ENCODE measurements at regions not wholly inside any gene's neighbourhood (a gene's known extent, or its start where the extent isn't known, plus 50 kb on each side); places are given as distances from the start of the nearest gene placed in this dataset.

GRCh38 chr12:3972576-3972975 lies 99.4 kb upstream of the PARP11 start:
- Histone ChIP-seq H3K4me1 (ENCODE audit: insufficient read depth, low read length, severe bottlenecking) (no peaks in the 10 kb centered on the region), H3K9me2 (ENCODE audit: low read depth, low read length) (no peaks in the 10 kb centered on the region), H3K4me2 (ENCODE audit: low read length) (no peak overlapping the region), H3K27ac (ENCODE audit: low read depth, low read length, poor library complexity, severe bottlenecking) (no peak overlapping the region), H3K79me2 (ENCODE audit: insufficient read depth, low read length) (no peaks in the 10 kb centered on the region), H3K27me3 (ENCODE audit: insufficient read depth, low read length) (no peaks in the 10 kb centered on the region), H3K4me3 (ENCODE audit: low read depth, low read length, poor library complexity, severe bottlenecking) (no peak overlapping the region), H3K36me3 (ENCODE audit: insufficient read depth, low read length) (no peaks in the 10 kb centered on the region), H3K9ac (ENCODE audit: low read length) (no peak overlapping the region), H4K20me1 (ENCODE audit: insufficient read depth, low read length) (no peaks in the 10 kb centered on the region), H2AFZ (ENCODE audit: low read length) (no peak overlapping the region), H3K9me3 (ENCODE audit: low read length) (no peaks in the 10 kb centered on the region), H3F3A (ENCODE audit: insufficient read depth, low read length) (no peaks in the 10 kb centered on the region)
- TF ChIP-seq EZH2 (IDR thresholded peaks at IDR 0.05; ENCODE audit: borderline replicate concordance, low read length) (no peak), CTCF (IDR thresholded peaks at IDR 0.05; ENCODE audit: low read length) (no peak)

- Histone ChIP-seq H2AFZ (ENCODE audit: low read length) (no peak overlapping the region), H3F3A (ENCODE audit: insufficient read depth, low read length) (no peaks in the 10 kb centered on the region), H3K9me3 (ENCODE audit: low read length) (no peaks in the 10 kb centered on the region), H3K36me3 (ENCODE audit: insufficient read depth, low read length) (no peaks in the 10 kb centered on the region), H3K27ac (ENCODE audit: low read depth, low read length, poor library complexity, severe bottlenecking) (no peak overlapping the region), H3K9ac (ENCODE audit: low read length) (no peak overlapping the region), H3K9me2 (ENCODE audit: low read depth, low read length) (no peaks in the 10 kb centered on the region), H3K79me2 (ENCODE audit: insufficient read depth, low read length) (no peaks in the 10 kb centered on the region), H3K4me3 (ENCODE audit: low read depth, low read length, poor library complexity, severe bottlenecking) (no peak overlapping the region), H3K27me3 (ENCODE audit: insufficient read depth, low read length) (no peaks in the 10 kb centered on the region), H4K20me1 (ENCODE audit: insufficient read depth, low read length) (no peaks in the 10 kb centered on the region), H3K4me1 (ENCODE audit: insufficient read depth, low read length, severe bottlenecking) (no peaks in the 10 kb centered on the region), H3K4me2 (ENCODE audit: low read length) (no peak overlapping the region)
- no peak for TF ChIP-seq EZH2 (IDR thresholded peaks at IDR 0.05; ENCODE audit: borderline replicate concordance, low read length)
- TF ChIP-seq CTCF (IDR thresholded peaks at IDR 0.05; ENCODE audit: low read length), result no peak
These were observed 95.3 kb upstream of the PARP11 start for GRCh38 chr12:3968523-3968922.

- H4K20me1 ChIP-seq (ENCODE audit: insufficient read depth, low read length), result no peaks in the 10 kb centered on the region
- no peak for TF ChIP-seq EZH2 (IDR thresholded peaks at IDR 0.05; ENCODE audit: borderline replicate concordance, low read length)
- TF ChIP-seq CTCF (IDR thresholded peaks at IDR 0.05; ENCODE audit: low read length), result no peak
- no peaks in the 10 kb centered on the region for H3K27me3 ChIP-seq (ENCODE audit: insufficient read depth, low read length)
- H3K36me3 ChIP-seq (ENCODE audit: insufficient read depth, low read length), result no peaks in the 10 kb centered on the region
- H3K27ac ChIP-seq (ENCODE audit: low read depth, low read length, poor library complexity, severe bottlenecking), result no peak overlapping the region
- H3F3A ChIP-seq (ENCODE audit: insufficient read depth, low read length), result no peaks in the 10 kb centered on the region
- no peaks in the 10 kb centered on the region for H3K9me2 ChIP-seq (ENCODE audit: low read depth, low read length)
- H3K4me2 ChIP-seq (ENCODE audit: low read length), result no peak overlapping the region
- no peaks in the 10 kb centered on the region for H3K79me2 ChIP-seq (ENCODE audit: insufficient read depth, low read length)
- H3K9me3 ChIP-seq (ENCODE audit: low read length), result no peaks in the 10 kb centered on the region
- H2AFZ ChIP-seq (ENCODE audit: low read length), result no peak overlapping the region
- H3K4me1 ChIP-seq (ENCODE audit: insufficient read depth, low read length, severe bottlenecking), result no peaks in the 10 kb centered on the region
- H3K4me3 ChIP-seq (ENCODE audit: low read depth, low read length, poor library complexity, severe bottlenecking), result no peak overlapping the region
- no peak overlapping the region for H3K9ac ChIP-seq (ENCODE audit: low read length)
These were observed 94.5 kb upstream of the PARP11 start for GRCh38 chr12:3967556-3968160.

Measured in OCI-LY1 (cell line).